Caco-2 (cell line): ENCODE measurements at regions not wholly inside any gene's neighbourhood (a gene's known extent, or its start where the extent isn't known, plus 50 kb on each side); places are given as distances from the start of the nearest gene placed in this dataset.

Experiments used
- BruUV-seq: library from RNA; stranded (reverse); fragments of 400-500 nt; replicated peaks from 2 replicates; lab custom pipeline; 2021; lab: Mats Ljungman, UMichigan
- CTCF ChIA-PET: fragments of 300-600 bp; sonication (Branson Sonifier 250); formaldehyde crosslinking; loops from one replicate; lab custom pipeline; 2022; ENCODE audit warnings: antibody characterized with exemption; lab: Charles Lee
- POLR2A ChIA-PET: fragments of 300-600 bp; sonication (Branson Sonifier 250); formaldehyde crosslinking; loops from one replicate; lab custom pipeline; 2022; ENCODE audit warnings: antibody characterized with exemption; lab: Charles Lee
- DNase-seq, 2 experiments: peaks; one replicate each; pipeline versions ENCODE4 v3.0.0 to v3.0.0-alpha.2; 2020 to 2022
- H3K27me3 ChIP-seq: replicated peaks from 2 replicates; pipeline ENCODE4 v1.6.0; 2011; ENCODE audit warnings: low read length; ENCODE audit not compliant: control insufficient read depth, insufficient read depth
- H3K36me3 ChIP-seq: 2 replicates; pipeline ENCODE4 v1.5.1; 2011; ENCODE audit warnings: low read length; ENCODE audit not compliant: control insufficient read depth, insufficient read depth
- H3K4me1 ChIP-seq: fragments of 250-450 bp; sonication (Bioruptor Pico); 2 replicates; pipeline ENCODE4 v1.5.1; 2020; ENCODE audit warnings: mild to moderate bottlenecking
- H3K4me3 ChIP-seq: 2 replicates; pipeline ENCODE4 v1.5.1; 2011; ENCODE audit warnings: low read depth, mild to moderate bottlenecking, control low read depth, low read length
- H3K9me3 ChIP-seq: fragments of 250-450 bp; sonication (Bioruptor Pico); 2 replicates; pipeline ENCODE4 v1.5.1; 2020; ENCODE audit warnings: mild to moderate bottlenecking, moderate library complexity
- H3K27ac Mint-ChIP-seq: one replicate; pipeline ENCODE4 v1.8.0; 2022; ENCODE audit warnings: mixed read lengths; ENCODE audit not compliant: unreplicated experiment
- H3K27me3 Mint-ChIP-seq: one replicate; pipeline ENCODE4 v1.8.0; 2022; ENCODE audit warnings: mixed read lengths; ENCODE audit not compliant: insufficient read depth, unreplicated experiment
- H3K36me3 Mint-ChIP-seq: one replicate; pipeline ENCODE4 v1.8.0; 2022; ENCODE audit warnings: mild to moderate bottlenecking, mixed read lengths; ENCODE audit not compliant: insufficient read depth, unreplicated experiment
- H3K4me1 Mint-ChIP-seq: one replicate; pipeline ENCODE4 v1.8.0; 2022; ENCODE audit warnings: low read depth, mixed read lengths; ENCODE audit not compliant: unreplicated experiment
- H3K4me3 Mint-ChIP-seq: one replicate; pipeline ENCODE4 v1.8.0; 2022; ENCODE audit warnings: mild to moderate bottlenecking, moderate library complexity, mixed read lengths; ENCODE audit not compliant: unreplicated experiment
- H3K9me3 Mint-ChIP-seq: one replicate; pipeline ENCODE4 v1.8.0; 2022; ENCODE audit warnings: mixed read lengths; ENCODE audit not compliant: unreplicated experiment
- intact Hi-C: fragments of 100-400 bp; cut with micrococcal nuclease; formaldehyde crosslinking; loops from one replicate; pipeline ENCODE4 v1.10.0; 2022; ENCODE audit not compliant: unreplicated experiment
- TF ChIP-seq, protein P1 (sequence below), 2 experiments: fragments of 200-600 bp in 1 of 2; IDR thresholded peaks; 1 replicate in 1 of 2; 2 replicates in 1 of 2; pipeline versions ENCODE4 v1.5.1 to v1.8.0; 2011 to 2022; ENCODE audit warnings: antibody characterized with exemption in 1 of 2, control low read depth in 1 of 2, inconsistent platforms in 1 of 2, low read depth in 1 of 2, low read length in 1 of 2, mild to moderate bottlenecking in 1 of 2, moderate library complexity in 1 of 2; ENCODE audit not compliant: insufficient read depth in 1 of 2, severe bottlenecking in 1 of 2, unreplicated experiment in 1 of 2

DNA sequence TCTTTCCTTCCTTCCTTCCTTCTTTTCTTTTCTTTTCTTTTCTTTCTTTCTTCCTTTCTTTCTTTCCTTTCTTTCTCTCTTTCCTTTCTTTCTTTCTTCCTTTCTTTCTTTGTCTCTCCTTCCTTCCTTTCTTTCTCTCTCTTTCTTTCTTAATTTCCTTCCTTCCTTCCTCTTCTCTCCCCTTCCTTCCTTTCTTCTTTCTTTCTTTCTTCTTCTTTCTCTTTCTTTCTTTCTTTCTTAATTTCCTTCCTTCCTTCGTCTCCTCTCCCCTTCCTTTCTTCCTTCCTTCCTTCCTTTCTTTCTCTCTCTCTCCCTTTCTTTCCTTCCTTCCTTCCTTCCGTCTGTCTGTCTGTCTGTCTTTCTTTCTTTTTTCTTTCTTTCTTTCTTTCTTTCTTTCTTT lies 1446.5 kb upstream of the GOT2 start:
- no peaks in the 10 kb centered on the region for H3K36me3 Mint-ChIP-seq
- Histone ChIP-seq H3K27me3 (no peaks in the 10 kb centered on the region), H3K36me3 (no peaks in the 10 kb centered on the region), H3K4me3 (no peak overlapping the region), H3K4me1 (no peaks in the 10 kb centered on the region), H3K9me3 (0 out of 2 replicates have a peak, but pooled peaks cover 4% of the 10 kb centered on the region)
- no peak overlapping the region for H3K4me3 Mint-ChIP-seq
- ChIA-PET POLR2A (no interaction called here), CTCF (no interaction called here)
- H3K27ac Mint-ChIP-seq = no peak overlapping the region
- no peaks in the 10 kb centered on the region for H3K4me1 Mint-ChIP-seq
- peaks cover 13% of the 10 kb centered on the region for H3K27me3 Mint-ChIP-seq
- H3K9me3 Mint-ChIP-seq = peaks cover 8% of the 10 kb centered on the region
- TF ChIP-seq, protein P1, sequence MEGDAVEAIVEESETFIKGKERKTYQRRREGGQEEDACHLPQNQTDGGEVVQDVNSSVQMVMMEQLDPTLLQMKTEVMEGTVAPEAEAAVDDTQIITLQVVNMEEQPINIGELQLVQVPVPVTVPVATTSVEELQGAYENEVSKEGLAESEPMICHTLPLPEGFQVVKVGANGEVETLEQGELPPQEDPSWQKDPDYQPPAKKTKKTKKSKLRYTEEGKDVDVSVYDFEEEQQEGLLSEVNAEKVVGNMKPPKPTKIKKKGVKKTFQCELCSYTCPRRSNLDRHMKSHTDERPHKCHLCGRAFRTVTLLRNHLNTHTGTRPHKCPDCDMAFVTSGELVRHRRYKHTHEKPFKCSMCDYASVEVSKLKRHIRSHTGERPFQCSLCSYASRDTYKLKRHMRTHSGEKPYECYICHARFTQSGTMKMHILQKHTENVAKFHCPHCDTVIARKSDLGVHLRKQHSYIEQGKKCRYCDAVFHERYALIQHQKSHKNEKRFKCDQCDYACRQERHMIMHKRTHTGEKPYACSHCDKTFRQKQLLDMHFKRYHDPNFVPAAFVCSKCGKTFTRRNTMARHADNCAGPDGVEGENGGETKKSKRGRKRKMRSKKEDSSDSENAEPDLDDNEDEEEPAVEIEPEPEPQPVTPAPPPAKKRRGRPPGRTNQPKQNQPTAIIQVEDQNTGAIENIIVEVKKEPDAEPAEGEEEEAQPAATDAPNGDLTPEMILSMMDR (IDR thresholded peaks at IDR 0.05; ENCODE audit: insufficient read depth in 1 of 2, low read depth in 1 of 2, low read length in 1 of 2, severe bottlenecking in 1 of 2, unreplicated experiment in 1 of 2) = no peak
- intact Hi-C loops = no loop called here
- DNase-seq = no peak
- no TSS peak for BruUV-seq

DNA sequence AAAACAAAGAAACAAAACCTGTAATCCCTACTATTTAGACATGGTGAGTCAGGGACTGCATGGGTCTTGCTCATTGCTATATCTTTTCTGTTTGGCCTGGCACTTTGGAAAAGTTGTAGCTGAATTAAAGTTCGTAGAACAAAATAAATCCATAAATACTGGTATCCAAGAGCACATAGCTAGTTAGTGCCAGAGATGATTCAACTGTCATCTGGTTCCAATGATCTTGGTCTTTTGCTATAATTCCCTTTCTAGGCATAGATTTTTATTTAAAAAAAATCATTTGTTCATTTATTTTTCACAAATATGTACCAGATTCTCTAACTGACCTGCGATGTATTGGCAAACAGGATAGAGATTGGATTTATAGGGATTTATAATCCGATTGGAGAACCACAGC lies 1436.1 kb upstream of the GOT2 start:
- Mint-ChIP-seq H3K4me1 (no peaks in the 10 kb centered on the region), H3K27me3 (peaks cover 1% of the 10 kb centered on the region), H3K27ac (no peak overlapping the region), H3K36me3 (no peaks in the 10 kb centered on the region), H3K9me3 (no peaks in the 10 kb centered on the region), H3K4me3 (no peak overlapping the region)
- Histone ChIP-seq H3K4me3 (no peak overlapping the region), H3K9me3 (no peaks in the 10 kb centered on the region), H3K36me3 (no peaks in the 10 kb centered on the region), H3K4me1 (no peaks in the 10 kb centered on the region), H3K27me3 (no peaks in the 10 kb centered on the region)
- TF ChIP-seq, protein P1 (IDR thresholded peaks at IDR 0.05; ENCODE audit: insufficient read depth in 1 of 2, low read depth in 1 of 2, low read length in 1 of 2, severe bottlenecking in 1 of 2, unreplicated experiment in 1 of 2) = no peak
- DNase-seq = no peak
- ChIA-PET POLR2A (no interaction called here), CTCF (no interaction called here)
- intact Hi-C loops = no loop called here
- no TSS peak for BruUV-seq

DNA sequence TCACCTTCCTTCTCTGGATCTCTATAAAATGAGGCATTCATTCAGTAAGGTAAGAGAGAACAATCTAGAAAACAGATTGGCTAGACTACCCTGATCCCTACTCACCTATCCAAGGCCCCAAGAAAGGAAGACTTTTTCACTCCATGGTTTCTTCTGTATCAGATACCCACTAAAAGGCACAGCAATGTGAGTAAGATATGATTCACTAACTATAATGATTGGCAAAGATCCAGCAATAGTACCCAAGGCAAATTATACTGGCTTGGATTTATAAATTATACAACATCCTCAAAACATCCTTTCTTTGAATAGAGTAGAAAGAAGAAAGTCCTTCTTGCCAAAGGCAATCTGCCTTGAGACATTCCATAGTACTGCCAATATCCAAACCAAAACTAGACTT lies 1432.0 kb upstream of the GOT2 start:
- TF ChIP-seq, protein P1 (IDR thresholded peaks at IDR 0.05; ENCODE audit: insufficient read depth in 1 of 2, low read depth in 1 of 2, low read length in 1 of 2, severe bottlenecking in 1 of 2, unreplicated experiment in 1 of 2) = no peak
- no peaks in the 10 kb centered on the region for H3K36me3 ChIP-seq
- H3K9me3 ChIP-seq = no peaks in the 10 kb centered on the region
- no peaks in the 10 kb centered on the region for H3K4me1 ChIP-seq
- POLR2A ChIA-PET = no interaction called here
- no peak overlapping the region for H3K4me3 ChIP-seq
- H3K27me3 ChIP-seq = no peaks in the 10 kb centered on the region
- no peaks in the 10 kb centered on the region for H3K27me3 Mint-ChIP-seq
- H3K4me3 Mint-ChIP-seq = no peak overlapping the region
- intact Hi-C loops = no loop called here
- no peaks in the 10 kb centered on the region for H3K9me3 Mint-ChIP-seq
- CTCF ChIA-PET = no interaction called here
- no peaks in the 10 kb centered on the region for H3K36me3 Mint-ChIP-seq
- no peak overlapping the region for H3K27ac Mint-ChIP-seq
- H3K4me1 Mint-ChIP-seq = no peaks in the 10 kb centered on the region
- DNase-seq = no peak
- BruUV-seq = no TSS peak
